Right lobe of liver (tissue), 4 donors: ENCODE measurements at regions not wholly inside any gene's neighbourhood (a gene's known extent, or its start where the extent isn't known, plus 50 kb on each side); places are given as distances from the start of the nearest gene placed in this dataset.

Source experiments
- POLR2A ChIP-seq: fragments of 450-650 bp; IDR thresholded peaks from one replicate; pipeline ENCODE4 v1.6.1; 2017; ENCODE audit warnings: antibody characterized with exemption, mild to moderate bottlenecking
- TF ChIP-seq, protein P1 (sequence below), 4 donors: fragments of 200-600 bp in 3 of 4; fragments of 450-650 bp in 1 of 4; IDR thresholded peaks; one replicate each; pipeline versions ENCODE4 v1.5.1 to v1.8.0; 2016 to 2022; ENCODE audit warnings: antibody characterized with exemption in 4 of 4, mild to moderate bottlenecking in 2 of 4
- donor health status: DM: no; HTN: no; CAD: no.
- donor health status: DM: no; HTN: no; CAD: no.
- donor health status: DM: no; HTN: yes; CAD: no.

GRCh38 chr17:72498364-72499210, 377.8 kb downstream of the SOX9 start:
- TF ChIP-seq, protein P1, sequence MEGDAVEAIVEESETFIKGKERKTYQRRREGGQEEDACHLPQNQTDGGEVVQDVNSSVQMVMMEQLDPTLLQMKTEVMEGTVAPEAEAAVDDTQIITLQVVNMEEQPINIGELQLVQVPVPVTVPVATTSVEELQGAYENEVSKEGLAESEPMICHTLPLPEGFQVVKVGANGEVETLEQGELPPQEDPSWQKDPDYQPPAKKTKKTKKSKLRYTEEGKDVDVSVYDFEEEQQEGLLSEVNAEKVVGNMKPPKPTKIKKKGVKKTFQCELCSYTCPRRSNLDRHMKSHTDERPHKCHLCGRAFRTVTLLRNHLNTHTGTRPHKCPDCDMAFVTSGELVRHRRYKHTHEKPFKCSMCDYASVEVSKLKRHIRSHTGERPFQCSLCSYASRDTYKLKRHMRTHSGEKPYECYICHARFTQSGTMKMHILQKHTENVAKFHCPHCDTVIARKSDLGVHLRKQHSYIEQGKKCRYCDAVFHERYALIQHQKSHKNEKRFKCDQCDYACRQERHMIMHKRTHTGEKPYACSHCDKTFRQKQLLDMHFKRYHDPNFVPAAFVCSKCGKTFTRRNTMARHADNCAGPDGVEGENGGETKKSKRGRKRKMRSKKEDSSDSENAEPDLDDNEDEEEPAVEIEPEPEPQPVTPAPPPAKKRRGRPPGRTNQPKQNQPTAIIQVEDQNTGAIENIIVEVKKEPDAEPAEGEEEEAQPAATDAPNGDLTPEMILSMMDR (IDR thresholded peaks at IDR 0.05) = no peak
- TF ChIP-seq POLR2A = no peak
